H1 (cell line): ENCODE measurements at regions not wholly inside any gene's neighbourhood (a gene's known extent, or its start where the extent isn't known, plus 50 kb on each side); places are given as distances from the start of the nearest gene placed in this dataset.

Source experiments
- BRCA1 ChIP-seq: IDR thresholded peaks from 2 replicates; pipeline ENCODE4 v1.6.1; 2012; ENCODE audit warnings: low read depth, low read length, improper control_type of control experiment
- CREB1 ChIP-seq: IDR thresholded peaks from 2 replicates; pipeline ENCODE4 v1.6.1; 2012; ENCODE audit warnings: inconsistent platforms
- CTCF ChIP-seq, 3 experiments: IDR thresholded peaks; 1 replicate in 2 of 3; 2 replicates in 1 of 3; pipeline versions ENCODE4 v1.5.1 to v1.6.1; 2011; ENCODE audit warnings: low read length in 3 of 3, mild to moderate bottlenecking in 3 of 3, inconsistent platforms in 2 of 3, low read depth in 1 of 3, moderate library complexity in 1 of 3; ENCODE audit not compliant: insufficient read depth in 1 of 3; ENCODE audit errors: control extremely low read depth in 1 of 3
- EP300 ChIP-seq, 2 experiments: IDR thresholded peaks; 1 replicate in 1 of 2; 2 replicates in 1 of 2; pipeline ENCODE4 v1.6.1; 2011 to 2012; ENCODE audit warnings: low read depth in 2 of 2, low read length in 2 of 2, mild to moderate bottlenecking in 2 of 2, borderline replicate concordance in 1 of 2, inconsistent platforms in 1 of 2, moderate library complexity in 1 of 2
- EZH2 ChIP-seq: fragments of 200-600 bp; sonication (generic); IDR thresholded peaks from 2 replicates; pipeline ENCODE4 v1.7.1; 2012; ENCODE audit warnings: low read depth, mild to moderate bottlenecking, moderate library complexity, low read length, inconsistent platforms; ENCODE audit not compliant: severe bottlenecking
- JUN ChIP-seq: IDR thresholded peaks from 2 replicates; pipeline ENCODE4 v1.6.1; 2011; ENCODE audit warnings: low read depth, mild to moderate bottlenecking, improper control_type of control experiment, low read length
- POLR2AphosphoS5 ChIP-seq: IDR thresholded peaks from 2 replicates; pipeline ENCODE4 v1.6.1; 2011; ENCODE audit warnings: low read depth, low read length
- RAD21 ChIP-seq, 2 experiments: IDR thresholded peaks in 1 of 2; conservative IDR thresholded peaks in 1 of 2; 2 replicates each; pipeline ENCODE4 v1.6.1; 2011; ENCODE audit warnings: low read depth in 2 of 2, low read length in 2 of 2, improper control_type of control experiment in 1 of 2, inconsistent platforms in 1 of 2, mild to moderate bottlenecking in 1 of 2, moderate library complexity in 1 of 2
- YY1 ChIP-seq: IDR thresholded peaks from 2 replicates; pipeline ENCODE4 v1.6.1; 2011; ENCODE audit warnings: low read depth, mild to moderate bottlenecking, low read length
- ZNF274 ChIP-seq: IDR thresholded peaks from 2 replicates; pipeline ENCODE4 v1.7.0; 2012; ENCODE audit warnings: low read length, borderline replicate concordance; ENCODE audit errors: extremely low read depth

DNA sequence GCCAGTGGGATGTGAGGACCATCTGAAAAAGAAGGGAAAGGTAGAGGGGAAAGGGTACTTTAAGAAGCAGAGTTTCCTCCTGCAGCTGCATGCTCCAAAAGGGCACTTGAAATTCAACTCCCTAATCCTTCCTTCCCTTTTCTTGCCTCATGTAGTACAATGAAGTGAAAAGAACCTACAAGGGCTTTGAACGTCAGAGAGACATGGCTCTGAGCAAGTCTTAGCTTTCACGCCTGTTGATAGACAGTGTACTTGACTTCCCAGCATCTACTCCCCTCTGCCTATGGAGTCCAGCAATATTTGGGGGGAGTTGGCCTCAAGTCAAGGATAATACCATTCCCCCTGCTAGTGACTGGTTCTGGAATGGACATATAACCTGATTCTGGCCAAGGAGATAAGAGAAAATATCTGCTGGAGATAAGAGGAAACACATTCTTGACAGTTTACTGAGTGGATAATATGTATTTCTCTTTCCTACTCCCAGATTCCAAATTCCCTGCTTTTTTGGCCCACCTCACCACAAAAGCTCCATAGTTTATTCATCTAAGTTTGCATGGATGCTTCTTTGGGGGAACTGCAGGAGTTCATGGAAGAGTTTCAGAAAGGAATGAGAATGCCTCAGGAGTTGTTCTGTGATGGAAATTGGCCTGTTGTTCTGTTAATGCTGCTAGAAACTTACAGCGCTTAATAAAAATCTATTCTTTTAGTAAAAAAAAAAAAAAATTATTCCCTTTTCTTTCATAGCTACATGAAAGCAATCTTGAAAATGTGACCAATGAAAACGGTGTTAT lies 193.0 kb upstream of the TPM1 start:
- no peak for TF ChIP-seq EZH2
- TF ChIP-seq CREB1: no peak
- no peak for TF ChIP-seq POLR2AphosphoS5
- TF ChIP-seq ZNF274: no peak
- no peak for TF ChIP-seq CTCF (IDR thresholded peaks at IDR 0.05; ENCODE audit: control extremely low read depth in 1 of 3, insufficient read depth in 1 of 3, low read depth in 1 of 3, low read length in 3 of 3)
- no peak for TF ChIP-seq EP300 (IDR thresholded peaks at IDR 0.05; ENCODE audit: borderline replicate concordance in 1 of 2, low read depth in 2 of 2, low read length in 2 of 2)
- no peak for TF ChIP-seq RAD21 (IDR thresholded peaks at IDR 0.05 in 1 of 2, conservative IDR thresholded peaks at IDR 0.05 in 1 of 2; ENCODE audit: low read depth in 2 of 2, low read length in 2 of 2)
- TF ChIP-seq BRCA1: no peak
- TF ChIP-seq JUN: no peak
- TF ChIP-seq YY1: no peak
